OCI-LY3 (cell line): ENCODE measurements at regions not wholly inside any gene's neighbourhood (a gene's known extent, or its start where the extent isn't known, plus 50 kb on each side); places are given as distances from the start of the nearest gene placed in this dataset.

Experiments
- EZH2phosphoT487 ChIP-seq: fragments of 200-600 bp; shearing (Covaris generic); IDR thresholded peaks from 2 replicates; pipeline ENCODE4 v1.6.1; 2018; ENCODE audit warnings: antibody characterized with exemption, mixed run types, low read depth
- TF ChIP-seq, protein P1 (sequence below): fragments of 200-600, 300-600 bp; sonication (generic); IDR thresholded peaks from 2 replicates; pipeline ENCODE4 v1.5.1; 2014; ENCODE audit warnings: antibody characterized with exemption, low read length, low read depth

DNA sequence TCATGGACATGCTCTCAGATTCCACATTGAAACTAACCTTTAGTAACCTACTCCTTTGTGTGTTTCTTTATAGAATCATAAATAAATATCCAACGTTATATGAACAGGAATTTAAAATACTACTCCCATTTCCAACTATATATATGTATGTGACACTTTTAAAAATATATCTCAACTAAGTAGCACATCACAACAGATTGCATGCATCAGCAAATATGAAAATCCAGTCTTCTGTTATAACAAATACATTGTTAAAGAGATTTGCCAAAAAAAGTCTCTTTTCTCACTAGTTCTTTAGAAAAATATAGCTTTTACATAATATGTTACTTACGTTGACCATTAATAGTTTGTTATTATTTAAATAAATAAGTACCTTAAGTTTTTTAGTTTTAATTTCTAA is 1608.6 kb upstream of the RAG2 start:
- TF ChIP-seq, protein P1, sequence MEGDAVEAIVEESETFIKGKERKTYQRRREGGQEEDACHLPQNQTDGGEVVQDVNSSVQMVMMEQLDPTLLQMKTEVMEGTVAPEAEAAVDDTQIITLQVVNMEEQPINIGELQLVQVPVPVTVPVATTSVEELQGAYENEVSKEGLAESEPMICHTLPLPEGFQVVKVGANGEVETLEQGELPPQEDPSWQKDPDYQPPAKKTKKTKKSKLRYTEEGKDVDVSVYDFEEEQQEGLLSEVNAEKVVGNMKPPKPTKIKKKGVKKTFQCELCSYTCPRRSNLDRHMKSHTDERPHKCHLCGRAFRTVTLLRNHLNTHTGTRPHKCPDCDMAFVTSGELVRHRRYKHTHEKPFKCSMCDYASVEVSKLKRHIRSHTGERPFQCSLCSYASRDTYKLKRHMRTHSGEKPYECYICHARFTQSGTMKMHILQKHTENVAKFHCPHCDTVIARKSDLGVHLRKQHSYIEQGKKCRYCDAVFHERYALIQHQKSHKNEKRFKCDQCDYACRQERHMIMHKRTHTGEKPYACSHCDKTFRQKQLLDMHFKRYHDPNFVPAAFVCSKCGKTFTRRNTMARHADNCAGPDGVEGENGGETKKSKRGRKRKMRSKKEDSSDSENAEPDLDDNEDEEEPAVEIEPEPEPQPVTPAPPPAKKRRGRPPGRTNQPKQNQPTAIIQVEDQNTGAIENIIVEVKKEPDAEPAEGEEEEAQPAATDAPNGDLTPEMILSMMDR: no peak
- no peak for TF ChIP-seq EZH2phosphoT487
